NCI-H82 treated with DMSO at 0.1 percent for 48 hours (cell line): ENCODE measurements at regions not wholly inside any gene's neighbourhood (a gene's known extent, or its start where the extent isn't known, plus 50 kb on each side); places are given as distances from the start of the nearest gene placed in this dataset.
"Not testable (repeated sequence)": the region's sequence is repeated elsewhere in the genome, so short reads cannot be mapped to it uniquely, and the experiment has no call there.

ENCODE experiments used
- DNase-seq: peaks from one replicate; lab custom pipeline; 2025; ENCODE audit not compliant: unreplicated experiment; lab: John Stamatoyannopoulos, UW

- DNase-seq = no peak
Measured at GRCh38 chr5:60517850-60518249, 182.1 kb downstream of the DEPDC1B start.

- DNase-seq = no peak
Measured at GRCh38 chr5:60517094-60517694, 182.8 kb downstream of the DEPDC1B start.

GRCh38 chr5:60516688-60517087 lies 183.3 kb downstream of the DEPDC1B start:
- no peak for DNase-seq

- no peak for DNase-seq
Measured at GRCh38 chr5:60514152-60514551, 185.8 kb downstream of the DEPDC1B start.

- no peak for DNase-seq
Measured at GRCh38 chr5:60512117-60512516, 187.8 kb downstream of the DEPDC1B start.

GRCh38 chr5:60510663-60511062 lies 189.3 kb downstream of the DEPDC1B start:
- no peak for DNase-seq

- no peak for DNase-seq
Measured at GRCh38 chr5:60510049-60510448, 189.9 kb downstream of the DEPDC1B start.

- DNase-seq = no peak
Measured at GRCh38 chr5:60509519-60509918, 190.4 kb downstream of the DEPDC1B start.

- DNase-seq = no peak
Measured at GRCh38 chr5:60507687-60508086, 192.3 kb downstream of the DEPDC1B start.

- DNase-seq = no peak
Measured at GRCh38 chr5:60505373-60506171, 194.4 kb downstream of the DEPDC1B start.

GRCh38 chr5:60504342-60504741 lies 195.6 kb downstream of the DEPDC1B start:
- DNase-seq = no peak

- no peak for DNase-seq
Measured at GRCh38 chr5:60503771-60504170, 196.2 kb downstream of the DEPDC1B start.

- no peak for DNase-seq
Measured at GRCh38 chr5:60497706-60498500, 202.1 kb downstream of the DEPDC1B start.

- no peak for DNase-seq
Measured at GRCh38 chr5:60495644-60496520, 204.1 kb downstream of the DEPDC1B start.

- DNase-seq = no peak
Measured at GRCh38 chr5:60494635-60495034, 205.3 kb downstream of the DEPDC1B start.

- no peak for DNase-seq
Measured at GRCh38 chr5:60494144-60494543, 205.8 kb downstream of the DEPDC1B start.

GRCh38 chr5:60493372-60493771 lies 206.6 kb downstream of the DEPDC1B start:
- no peak for DNase-seq

- no peak for DNase-seq
Measured at GRCh38 chr5:60492958-60493357, 207.0 kb downstream of the DEPDC1B start.

- not testable (repeated sequence) for DNase-seq
Measured at GRCh38 chr5:60492358-60492757, 207.6 kb downstream of the DEPDC1B start.

- no peak for DNase-seq
Measured at GRCh38 chr5:60490597-60491166, 209.3 kb downstream of the DEPDC1B start.

GRCh38 chr5:60489856-60490255 lies 210.1 kb downstream of the DEPDC1B start:
- no peak for DNase-seq
